ENCODE measurements at regions not wholly inside any gene's neighbourhood (a gene's known extent, or its start where the extent isn't known, plus 50 kb on each side); places are given as distances from the start of the nearest gene placed in this dataset.
"Not testable (repeated sequence)": the region's sequence is repeated elsewhere in the genome, so short reads cannot be mapped to it uniquely, and the experiment has no call there.

DNA sequence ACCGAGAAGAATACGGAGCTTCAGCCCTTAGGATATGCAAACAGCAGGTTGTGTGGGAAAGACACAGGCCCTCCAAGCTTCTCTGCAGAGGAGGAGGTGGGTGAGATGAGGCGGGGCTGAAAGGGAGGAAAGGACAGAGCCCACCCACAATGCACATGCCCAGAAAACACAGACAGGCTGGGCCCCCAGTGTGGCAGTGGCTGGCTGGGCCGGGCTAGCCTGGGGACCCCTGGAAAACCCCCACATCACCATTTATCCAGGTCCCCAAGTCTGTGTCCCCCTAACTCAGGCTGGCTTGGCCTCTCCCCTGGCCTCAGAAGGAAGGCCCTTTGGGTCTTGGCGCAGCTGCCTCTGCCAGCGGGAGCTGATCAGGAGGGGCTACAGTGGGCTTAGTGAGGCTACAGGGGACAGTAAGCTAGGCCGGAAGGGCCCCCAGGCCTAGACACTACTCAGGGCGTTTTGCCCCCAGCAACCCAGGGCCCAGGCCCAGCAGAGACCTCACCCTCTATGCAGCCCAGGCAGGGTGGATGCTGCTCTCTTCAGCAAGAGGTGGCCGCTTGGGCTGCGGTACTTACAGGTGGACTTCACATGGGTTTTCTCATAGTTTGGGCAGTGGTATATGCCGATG, 119.5 kb downstream of the TUBA3C start:
- DNase-seq: no peak

DNA sequence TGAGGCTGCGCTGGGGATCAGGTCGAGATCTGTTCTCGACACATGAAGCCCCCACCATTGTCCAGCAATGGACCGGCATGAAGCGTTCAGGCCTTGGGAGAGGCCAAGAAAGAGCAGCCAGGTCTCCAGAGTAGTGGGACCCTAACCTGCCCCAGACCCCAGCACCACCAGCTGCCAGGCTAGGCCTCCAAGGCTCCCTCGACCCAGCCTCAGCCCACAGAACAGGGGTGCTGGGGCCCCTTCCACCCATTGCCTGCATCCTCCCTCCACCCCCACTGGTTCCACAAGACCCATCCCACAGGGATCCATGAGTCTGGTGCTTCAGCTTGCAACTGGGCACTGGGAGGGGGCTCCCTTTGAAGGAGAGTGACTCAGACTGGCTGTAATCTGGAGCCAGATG, 120.3 kb downstream of the TUBA3C start:
- DNase-seq: no peak

DNA sequence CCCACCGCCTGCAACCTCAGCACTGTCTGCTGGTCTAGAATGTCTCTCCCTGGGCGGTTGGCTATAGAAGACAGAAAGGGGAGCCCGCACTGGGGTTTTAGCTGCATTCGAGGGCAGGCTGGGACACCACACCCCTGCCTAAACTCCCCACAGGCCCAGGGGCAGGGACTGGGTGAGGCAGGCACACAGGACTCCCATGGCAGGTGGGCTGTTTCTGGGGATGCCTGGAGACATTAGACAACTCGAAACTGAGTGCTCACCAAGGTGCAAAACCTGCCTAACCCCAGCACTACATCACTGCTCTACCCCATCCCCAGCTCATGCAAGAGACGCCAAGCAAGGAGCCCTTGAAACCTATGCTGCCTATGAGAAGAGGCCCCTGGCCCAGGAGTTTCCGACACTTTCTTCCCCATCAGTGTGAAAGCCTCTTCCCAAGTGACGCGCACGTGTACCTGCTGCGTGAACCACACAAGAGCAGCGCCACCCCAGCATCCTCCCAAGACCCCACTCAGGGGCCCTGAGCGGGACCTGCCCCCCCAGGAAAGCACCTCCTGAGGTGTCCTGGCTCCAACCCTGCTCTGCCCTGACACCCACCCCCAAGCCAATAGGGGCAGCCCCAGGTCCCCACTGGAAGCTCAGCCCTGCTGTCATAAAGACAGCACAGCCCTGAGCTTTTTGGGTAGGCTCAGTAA, 121.2 kb downstream of the TUBA3C start:
- DNase-seq: no peak

DNA sequence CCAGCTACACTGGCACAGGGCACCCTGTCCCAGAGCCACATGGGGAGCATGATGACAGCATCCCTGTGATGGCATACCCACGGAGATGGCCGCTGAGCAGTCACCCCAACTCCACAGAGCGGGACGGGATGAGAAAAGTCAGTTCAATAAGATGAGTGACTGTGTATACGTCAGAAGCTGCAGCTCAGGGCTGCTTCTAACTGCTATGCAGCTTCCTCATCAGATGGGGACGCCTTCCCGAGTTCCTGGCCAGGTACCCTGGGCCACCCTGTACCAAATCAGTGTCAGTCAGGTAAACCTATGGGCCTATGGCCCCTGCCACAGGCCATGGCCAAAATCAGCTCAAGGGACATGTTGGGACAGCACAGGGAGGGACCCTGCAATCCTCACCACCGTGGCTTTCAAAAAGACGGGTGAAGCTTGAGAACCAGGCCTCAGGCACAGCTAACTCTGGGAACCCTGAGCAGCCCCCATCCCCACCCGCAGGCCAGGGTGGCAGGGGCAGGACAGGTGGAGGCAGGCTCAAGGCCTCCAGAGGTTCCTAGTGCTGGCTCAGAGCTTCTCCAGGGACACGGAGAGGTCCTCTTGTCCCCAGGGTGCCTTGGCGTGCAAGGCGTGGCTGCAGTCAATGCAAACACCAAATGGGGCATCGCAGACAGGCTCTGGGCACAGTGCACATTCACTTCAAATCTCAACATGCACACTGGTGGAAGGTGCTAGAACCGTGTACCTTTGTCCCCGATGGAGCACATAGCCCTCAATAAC, 122.4 kb downstream of the TUBA3C start:
- DNase-seq: no peak

DNA sequence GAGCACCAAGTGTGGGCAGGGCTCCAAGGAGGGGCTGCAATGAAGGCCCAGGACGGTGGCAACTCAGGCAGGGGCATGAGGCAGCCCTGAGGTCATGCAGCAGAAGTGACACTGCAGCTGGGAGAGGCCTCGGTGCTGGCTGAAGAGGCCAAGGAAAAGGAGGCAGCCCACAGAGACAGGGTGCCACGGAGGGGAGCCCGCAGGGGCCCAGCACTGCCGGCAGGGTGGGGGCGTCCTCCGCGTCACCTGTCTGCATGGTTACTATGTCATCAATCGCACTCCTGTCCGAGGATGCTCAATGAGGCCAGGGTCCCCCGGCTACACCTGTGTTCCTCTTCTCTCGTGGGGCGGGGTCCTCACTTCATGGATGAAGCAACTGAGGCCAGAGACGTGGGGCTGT, 123.1 kb downstream of the TUBA3C start:
- DNase-seq: no peak

DNA sequence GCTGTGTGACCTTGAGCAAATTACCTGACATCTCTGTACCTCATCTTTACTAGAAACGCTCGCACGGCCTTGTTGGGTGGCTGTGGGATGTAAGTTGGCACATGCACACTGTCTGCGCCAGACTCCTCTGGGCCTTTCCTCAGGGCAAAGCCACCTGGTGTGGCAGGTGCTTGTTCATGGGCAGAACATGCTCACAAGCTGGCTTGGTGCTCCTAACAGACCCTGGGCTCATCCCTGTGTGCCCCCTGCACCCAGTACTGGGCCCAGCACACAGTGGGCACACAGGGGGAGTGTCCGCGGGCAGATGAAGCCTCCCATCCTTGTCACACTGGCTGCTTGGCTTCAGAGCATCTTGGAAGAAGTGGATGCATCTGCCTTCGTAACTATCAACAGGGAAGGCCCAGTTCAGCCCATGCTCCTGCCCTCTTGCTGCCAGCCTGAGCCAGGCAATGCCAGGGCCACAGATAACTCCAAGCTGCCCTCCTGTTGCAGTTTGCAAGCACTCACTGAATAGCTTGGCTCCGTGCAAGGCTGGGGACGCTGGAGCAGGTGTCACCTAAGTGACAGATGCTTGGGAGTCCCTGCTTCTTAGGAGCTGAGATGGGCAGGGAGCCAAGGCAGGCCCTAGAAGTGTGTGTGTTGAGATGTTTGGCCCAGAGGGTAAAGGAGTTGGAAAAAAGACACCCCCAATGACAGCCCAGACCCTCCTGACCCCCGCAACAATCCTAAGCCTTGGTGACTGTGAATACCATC, 123.9 kb downstream of the TUBA3C start:
- DNase-seq: no peak

DNA sequence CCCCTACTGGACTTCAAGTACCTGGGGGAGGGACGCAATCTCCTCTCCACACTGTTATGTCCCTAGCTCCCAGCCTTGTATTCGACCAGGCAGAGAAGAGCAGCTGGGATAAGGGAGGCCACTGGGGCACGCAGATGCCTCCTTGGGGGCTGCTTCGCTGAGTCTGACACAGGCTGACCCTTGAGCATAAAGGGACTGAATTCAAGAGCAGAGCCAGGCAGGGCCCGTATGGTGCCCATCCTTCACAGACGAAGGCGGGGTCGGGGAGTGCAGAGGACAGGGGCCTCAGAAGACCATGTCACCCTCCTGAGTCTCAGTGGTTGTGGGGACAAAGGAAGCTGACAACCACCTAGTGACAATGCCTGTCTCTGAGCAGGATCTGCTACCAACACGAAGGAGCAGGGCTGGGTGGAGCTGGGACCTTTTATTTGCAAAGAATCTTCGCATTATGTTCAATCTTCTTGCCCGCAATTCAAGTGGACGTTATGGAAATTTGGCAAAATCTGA, 124.6 kb downstream of the TUBA3C start:
- DNase-seq: no peak

DNA sequence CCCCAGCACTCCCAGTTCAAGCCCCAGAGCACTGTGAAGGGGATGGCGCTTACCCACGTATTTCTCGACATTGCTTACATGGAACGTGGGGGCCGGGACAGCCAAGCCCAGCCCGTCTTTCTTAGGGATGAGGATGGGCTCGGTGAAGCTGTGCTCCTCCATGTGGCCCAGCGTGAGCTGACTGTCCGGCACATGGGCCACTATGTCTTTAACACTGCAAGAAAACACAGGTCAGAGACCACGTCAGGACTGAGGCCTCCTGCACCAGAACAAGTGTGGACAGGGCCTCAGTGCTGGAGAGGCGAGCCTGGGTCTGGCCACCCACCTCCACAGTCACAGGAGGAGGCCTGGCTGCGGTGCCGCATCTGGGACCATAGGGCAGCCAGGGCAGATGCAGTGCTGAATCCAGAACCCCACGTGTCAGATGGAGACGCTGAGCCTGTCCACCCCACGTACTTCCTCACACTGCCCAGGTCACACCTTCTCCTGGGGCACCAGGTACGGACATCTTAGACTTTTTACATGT, 125.2 kb downstream of the TUBA3C start:
- DNase-seq: no peak

DNA sequence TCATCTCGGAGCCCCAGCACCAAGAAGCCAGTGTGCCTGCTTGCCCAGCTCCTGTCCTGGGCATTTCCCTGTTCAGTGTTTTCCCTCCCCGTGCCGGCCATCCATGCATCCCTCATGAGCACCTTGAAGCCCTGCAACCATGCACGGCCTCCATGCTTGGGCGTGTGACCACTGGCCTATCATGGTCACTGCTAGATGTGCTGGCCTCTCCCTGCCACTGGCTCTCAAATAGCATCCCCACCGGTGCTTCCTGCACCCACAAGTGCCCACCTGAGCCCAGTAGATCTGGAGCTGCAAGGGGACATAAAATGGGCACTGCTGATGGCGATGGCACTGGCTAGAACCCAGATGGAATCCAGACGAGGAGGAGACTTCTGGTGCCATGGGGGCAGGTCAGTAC, 126.0 kb downstream of the TUBA3C start:
- no peak for DNase-seq

DNA sequence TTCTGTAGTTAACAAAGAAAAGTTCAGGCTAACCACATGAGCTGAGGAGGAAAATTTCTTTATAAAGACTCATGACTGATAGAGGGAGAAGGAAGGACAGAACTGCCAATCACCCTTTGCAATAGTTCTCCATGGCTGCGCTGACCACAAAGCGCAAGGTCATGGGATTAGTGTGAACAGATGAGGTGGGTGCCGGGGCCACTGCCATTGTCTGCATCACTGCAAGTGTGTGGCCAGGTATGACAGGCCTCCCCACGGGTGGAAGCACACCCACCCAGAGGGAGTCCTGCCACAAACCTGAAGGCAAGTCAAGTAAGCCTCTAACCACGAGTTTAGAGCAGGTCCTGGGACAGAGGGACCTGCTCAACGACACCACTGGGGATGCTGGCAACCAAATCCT, 128.1 kb downstream of the TUBA3C start:
- DNase-seq: no peak

DNA sequence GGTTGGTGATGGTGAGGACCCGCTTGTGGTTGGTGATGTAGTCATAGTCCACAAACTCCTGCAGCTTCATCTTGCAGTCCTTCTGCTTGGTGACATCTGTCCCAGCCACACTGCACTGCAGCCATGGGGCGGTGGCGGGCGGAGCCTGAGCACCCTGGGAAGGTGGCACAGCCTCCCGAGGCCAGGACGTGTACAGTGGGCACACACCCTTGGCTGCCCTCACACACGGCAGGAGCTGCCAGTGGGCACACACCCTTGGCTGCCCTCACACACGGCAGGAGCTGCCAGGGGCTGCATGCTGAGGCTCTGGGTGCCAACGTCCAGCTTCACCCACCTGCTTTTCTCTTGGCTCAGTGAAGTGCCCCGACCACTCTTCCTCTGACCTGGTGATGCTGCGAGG, 128.7 kb downstream of the TUBA3C start:
- DNase-seq: no peak

DNA sequence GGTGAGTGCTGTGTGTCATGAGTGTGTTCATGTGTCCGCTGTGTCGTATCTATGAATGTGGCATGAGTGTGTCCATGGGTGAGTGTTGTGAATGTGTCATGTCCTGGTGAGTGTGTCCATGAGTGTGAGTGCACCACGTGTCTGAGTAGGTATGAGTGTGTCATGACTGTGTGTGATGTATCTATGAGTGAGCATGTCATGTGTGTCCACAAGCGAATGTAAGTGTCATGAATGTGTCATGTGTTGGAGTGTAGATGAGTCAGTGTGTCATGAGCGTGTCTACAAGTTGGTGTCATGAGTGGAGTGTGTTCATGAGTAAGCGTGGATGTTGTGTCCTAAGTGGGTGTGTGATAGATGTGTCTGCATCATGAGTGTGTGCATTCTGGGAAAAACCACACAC, 129.4 kb downstream of the TUBA3C start:
- no peak for DNase-seq

DNA sequence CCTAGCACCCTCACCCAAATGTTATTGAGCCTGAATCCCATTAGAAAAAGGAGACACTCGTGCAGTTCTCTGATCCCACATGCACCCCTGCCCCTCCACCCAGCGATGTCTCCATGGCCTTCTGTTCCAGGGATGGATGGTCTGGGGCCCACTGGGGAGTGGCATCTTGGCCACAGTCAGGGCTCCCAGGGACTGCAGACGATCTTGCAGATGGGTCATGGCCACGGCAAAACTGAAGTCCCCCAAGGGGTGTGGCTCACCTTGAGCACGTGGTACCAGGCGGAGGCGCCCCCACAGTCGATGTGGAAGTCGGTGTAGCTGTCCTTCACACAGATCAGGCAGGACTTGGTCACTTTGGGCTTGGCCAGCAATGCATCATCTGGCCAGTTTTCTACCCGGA, 130.7 kb downstream of the TUBA3C start:
- no peak for DNase-seq

DNA sequence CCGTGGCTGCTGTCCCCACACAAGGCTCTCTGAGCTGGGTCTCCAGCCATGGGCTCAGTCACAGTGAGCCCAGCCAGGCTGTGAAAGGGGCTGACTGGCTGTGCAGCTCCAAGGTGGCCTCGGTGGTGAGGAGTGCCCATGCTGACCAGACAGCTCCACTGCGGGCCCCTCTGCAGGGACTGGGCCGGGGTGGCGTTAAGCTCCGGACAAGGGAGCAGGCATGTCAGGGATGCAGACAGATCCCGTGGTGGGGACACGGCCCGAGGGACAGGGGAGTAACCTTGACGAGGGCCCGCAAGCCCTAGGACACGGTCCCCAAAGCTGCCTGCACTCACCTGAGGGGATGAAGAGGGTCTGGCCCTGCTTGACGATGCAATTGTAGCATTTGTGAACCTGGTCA, 132.0 kb downstream of the TUBA3C start:
- not testable (repeated sequence) for DNase-seq

DNA sequence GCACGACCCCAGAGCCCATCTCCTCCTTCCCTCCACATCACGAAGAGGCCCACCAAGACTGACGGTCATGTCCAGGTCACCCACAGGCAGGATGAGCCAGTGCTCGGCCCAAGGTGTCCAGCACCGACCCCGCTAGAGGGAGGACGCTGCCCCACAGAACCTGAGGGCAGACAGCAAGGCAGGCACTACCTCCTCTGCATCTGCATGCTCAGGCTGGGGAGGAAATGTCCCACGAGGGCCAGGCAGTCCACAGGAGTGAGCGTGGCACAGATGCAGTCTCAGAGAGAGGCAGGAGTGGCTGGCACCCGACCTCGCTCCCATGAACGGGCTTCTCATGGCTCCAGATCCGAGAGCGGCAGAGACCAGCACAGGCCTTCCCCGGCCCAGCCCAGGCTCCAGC, 133.2 kb downstream of the TUBA3C start:
- no peak for DNase-seq

DNA sequence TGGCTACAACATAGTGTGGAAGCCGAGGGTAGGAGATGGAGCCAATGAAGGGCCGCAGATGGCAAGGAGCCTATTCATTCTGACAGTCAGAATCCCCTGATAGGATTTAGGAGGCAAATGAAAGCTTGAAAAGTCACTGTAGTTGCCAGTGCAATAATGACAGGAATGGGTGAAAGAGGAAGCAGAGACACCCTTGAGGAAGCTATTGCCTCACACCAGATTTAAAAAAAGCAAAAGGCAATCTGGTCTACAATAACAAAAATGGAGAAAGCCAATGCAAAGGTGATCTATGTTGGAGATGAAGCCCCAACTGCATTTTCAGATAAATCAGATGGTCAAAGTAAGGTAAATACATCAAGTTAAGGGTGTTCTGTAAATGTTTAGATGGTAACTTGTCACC, 158.5 kb downstream of the TUBA3C start:
- DNase-seq: no peak

DNA sequence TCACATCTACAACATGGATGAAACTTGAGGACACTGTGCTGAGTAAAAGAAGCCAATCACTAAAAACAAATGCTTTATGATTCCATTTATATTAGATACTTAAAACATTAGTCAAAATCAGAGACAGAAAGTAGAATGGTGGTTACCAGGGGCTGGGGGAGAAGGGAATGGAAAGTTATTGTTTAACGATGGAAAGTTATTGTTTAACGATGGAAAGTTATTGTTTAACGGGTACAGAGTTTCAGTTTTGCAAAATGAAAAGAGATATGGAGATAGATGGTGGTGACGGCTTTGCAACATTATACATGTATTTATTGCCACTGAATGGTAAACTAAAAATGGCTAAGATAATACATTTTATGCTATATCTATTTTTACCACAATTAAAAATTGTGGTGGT, 160.6 kb downstream of the TUBA3C start:
- no peak for DNase-seq

DNA sequence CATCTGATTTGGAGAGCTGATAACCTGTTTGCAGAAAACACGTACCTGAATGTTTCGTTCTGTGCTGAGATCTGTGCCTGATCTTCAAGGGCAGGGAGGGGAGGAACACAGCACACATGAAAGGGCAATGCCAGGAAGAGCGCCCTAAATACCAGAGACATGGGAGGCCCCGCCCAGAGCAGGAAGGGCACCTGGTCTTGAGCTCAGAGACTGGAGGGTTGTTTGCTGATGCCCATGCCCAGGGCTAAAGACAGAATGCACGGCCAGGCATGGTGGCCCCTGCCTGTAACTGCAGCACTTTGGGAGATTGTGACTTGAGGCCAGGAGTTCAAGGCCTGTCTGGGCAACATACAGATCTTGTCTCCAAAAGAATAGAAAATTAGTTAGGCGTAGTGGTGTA, 183.2 kb downstream of the TUBA3C start:
- DNase-seq: peak; percentile 24

DNA sequence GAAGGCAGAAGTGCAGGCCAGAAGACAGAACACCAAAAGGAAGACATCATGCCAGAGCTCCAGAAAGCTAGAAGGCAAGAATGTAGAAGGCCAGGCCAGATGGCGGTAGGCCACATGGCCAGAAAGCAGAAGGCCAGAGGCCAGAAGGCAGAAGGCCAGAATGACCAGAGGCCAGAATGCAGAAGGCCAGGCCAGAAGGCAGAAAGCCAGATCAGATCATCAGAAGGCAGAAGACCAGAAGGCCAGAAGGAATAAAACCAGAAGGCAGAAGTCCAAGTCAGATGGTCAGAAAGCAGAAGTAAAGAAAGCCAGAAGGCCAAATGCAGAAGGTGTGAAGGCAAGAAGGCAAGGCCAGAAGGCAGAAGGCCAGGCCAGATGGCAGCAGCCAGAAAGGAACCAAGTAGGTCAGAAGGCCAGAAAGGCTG, 185.0 kb downstream of the TUBA3C start:
- DNase-seq: no peak

DNA sequence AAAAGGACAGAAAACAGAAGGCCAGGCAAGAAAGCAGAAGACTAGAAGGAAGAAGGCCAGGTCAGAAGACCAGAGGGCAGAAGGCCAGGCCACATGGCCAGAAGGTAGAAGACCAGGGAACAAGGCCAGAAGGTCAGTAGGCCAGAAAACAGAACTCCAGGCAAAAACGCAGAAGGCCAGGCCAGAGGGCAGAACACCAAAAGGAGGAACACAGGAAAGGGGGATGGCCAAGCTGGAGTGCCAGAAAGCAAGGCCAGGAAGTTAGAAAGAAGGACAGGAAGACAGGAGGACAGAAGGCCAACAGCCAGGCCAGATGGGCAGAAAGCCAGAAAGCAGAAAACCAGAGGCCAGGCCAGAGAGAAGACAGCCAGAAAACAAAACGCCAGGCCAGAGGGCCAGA, 185.4 kb downstream of the TUBA3C start:
- DNase-seq: no peak

DNA sequence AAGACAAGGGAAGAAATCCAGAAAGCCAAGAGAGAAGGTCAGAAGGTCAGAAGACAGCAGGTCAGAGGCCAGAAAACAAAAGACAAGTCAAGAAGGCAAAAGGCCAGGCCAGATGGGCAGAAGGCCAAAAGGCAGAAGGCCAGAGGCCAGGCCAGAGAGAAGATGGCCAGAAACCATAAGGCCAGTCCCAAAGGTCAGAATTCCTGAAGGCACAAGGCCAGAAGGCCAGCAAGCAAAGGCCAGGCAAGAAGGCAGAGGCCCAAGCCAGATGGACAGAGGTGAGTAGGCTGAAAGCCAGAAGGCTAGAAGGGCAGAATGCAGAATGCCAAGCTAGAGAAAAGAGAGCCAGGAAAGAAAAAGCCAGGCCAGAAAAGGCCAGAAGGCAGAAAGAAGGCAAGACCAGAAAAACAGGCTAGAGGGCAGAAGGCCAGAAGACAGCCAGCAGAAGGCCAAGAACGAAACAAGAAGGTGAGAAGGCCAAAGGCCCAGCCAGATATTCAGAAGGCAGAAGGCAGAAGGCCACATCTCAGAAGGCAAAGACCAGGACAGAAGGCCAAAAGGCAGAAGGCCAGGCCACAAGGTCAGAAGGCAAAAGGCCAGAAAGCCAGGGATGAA, 186.3 kb downstream of the TUBA3C start:
- DNase-seq: no peak

DNA sequence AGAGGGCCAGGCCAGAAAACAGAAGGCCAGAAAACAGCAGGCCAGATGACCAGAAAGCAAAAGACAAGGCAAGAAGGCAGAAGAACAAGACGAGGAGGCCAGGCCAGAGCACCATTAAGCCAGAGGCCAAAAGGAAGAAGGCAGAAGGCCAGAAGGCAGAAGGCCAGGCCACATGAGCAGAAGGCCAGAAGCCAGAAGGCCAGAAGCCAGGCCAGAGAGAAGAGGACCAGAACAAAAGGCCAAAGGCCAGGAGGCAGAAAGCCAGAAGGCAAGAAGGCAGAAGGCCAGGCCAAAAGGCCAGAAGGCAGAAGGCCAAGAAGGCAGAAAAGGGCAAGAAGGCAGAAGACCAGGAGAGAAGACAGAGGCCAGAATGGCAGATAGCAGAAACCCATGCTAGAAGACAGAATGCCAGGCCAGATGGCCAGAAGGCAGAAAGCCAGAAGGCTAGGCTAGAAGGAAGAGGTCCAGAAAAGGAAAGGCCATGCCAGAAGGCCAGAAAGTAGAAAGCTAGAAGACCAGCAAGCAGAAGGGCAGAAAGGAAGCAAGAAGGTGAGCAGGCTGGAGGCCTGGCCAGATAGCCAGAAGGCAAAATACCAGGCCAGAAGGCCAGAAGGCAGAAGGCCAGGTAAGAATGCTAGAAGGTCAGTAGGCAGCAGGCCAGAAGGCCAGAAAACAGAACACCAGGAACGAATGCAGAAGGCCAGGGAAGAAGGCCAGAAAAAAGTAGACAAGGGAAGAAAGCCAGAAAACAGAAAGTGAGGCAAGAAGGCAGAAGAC, 187.6 kb downstream of the TUBA3C start:
- DNase-seq: no peak
